ENCODE measurements at regions not wholly inside any gene's neighbourhood (a gene's known extent, or its start where the extent isn't known, plus 50 kb on each side); places are given as distances from the start of the nearest gene placed in this dataset.

DNA sequence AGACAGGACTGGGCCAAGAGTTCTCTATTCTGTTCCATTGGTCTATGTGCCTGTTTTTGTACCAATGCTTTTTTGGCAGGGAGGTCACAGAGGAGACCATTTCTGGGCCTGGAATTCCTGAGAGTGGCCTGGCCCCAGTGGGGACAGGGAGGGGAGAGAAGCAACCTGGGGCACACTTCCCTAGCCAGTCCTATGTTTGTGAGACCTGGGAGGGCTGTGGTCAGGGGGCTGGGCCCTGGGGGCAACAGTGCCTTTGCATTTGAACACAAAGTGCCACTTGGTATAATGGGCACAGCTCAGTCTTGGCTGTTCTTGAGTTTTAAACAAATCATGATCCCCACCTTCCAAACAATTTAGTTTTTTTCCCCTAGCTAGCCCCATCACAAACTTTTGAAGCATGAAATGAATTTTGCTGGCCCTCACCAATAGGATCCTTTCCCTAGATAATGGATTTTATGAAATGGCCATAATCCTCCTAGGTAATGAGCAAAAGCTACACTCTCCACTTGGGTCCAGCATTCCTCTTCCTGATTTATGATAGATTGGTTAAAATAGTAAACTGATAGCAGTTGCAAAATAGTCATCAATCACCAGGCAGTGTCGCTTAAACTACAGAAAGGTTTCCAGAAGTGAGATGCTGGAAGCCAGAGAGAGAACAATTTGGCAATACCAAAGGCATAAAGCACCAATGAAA lies 133.5 kb downstream of the GLI2 start:
- Mint-ChIP-seq H3K27me3 (ENCODE audit: low read depth) (no peaks in the 10 kb centered on the region), H3K9me3 (no peaks in the 10 kb centered on the region), H3K27ac (no peak overlapping the region), H3K36me3 (no peaks in the 10 kb centered on the region), H3K4me1 (peaks cover 34% of the 10 kb centered on the region), H3K4me3 (no peak overlapping the region)
- DNase-seq (ENCODE audit: low spot score in 2 of 2, unreplicated experiment in 2 of 2): no peak
- TF ChIP-seq CTCF (IDR thresholded peaks at IDR 0.05; ENCODE audit: unreplicated experiment): no peak

GRCh38 chr2:120869730-120870466 lies 134.2 kb downstream of the GLI2 start:
- H3K4me1 Mint-ChIP-seq: peaks cover 38% of the 10 kb centered on the region
- H3K27me3 Mint-ChIP-seq (ENCODE audit: low read depth): no peaks in the 10 kb centered on the region
- TF ChIP-seq CTCF (IDR thresholded peaks at IDR 0.05; ENCODE audit: unreplicated experiment): no peak
- no peak overlapping the region for H3K4me3 Mint-ChIP-seq
- no peaks in the 10 kb centered on the region for H3K9me3 Mint-ChIP-seq
- DNase-seq (ENCODE audit: low spot score in 2 of 2, unreplicated experiment in 2 of 2): no peak
- no peaks in the 10 kb centered on the region for H3K36me3 Mint-ChIP-seq
- H3K27ac Mint-ChIP-seq: no peak overlapping the region

GRCh38 chr2:120870467-120870788 lies 134.8 kb downstream of the GLI2 start:
- TF ChIP-seq CTCF (IDR thresholded peaks at IDR 0.05; ENCODE audit: unreplicated experiment): no peak
- DNase-seq (ENCODE audit: low spot score in 2 of 2, unreplicated experiment in 2 of 2): no peak
- Mint-ChIP-seq H3K4me3 (no peak overlapping the region), H3K9me3 (no peaks in the 10 kb centered on the region), H3K4me1 (peaks cover 41% of the 10 kb centered on the region), H3K36me3 (no peaks in the 10 kb centered on the region), H3K27me3 (ENCODE audit: low read depth) (no peaks in the 10 kb centered on the region), H3K27ac (no peak overlapping the region)

- no peak for DNase-seq (ENCODE audit: low spot score in 2 of 2, unreplicated experiment in 2 of 2)
- Mint-ChIP-seq H3K4me1 (peaks cover 42% of the 10 kb centered on the region), H3K9me3 (no peaks in the 10 kb centered on the region), H3K27ac (no peak overlapping the region), H3K36me3 (no peaks in the 10 kb centered on the region), H3K4me3 (no peak overlapping the region), H3K27me3 (ENCODE audit: low read depth) (no peaks in the 10 kb centered on the region)
- no peak for TF ChIP-seq CTCF (IDR thresholded peaks at IDR 0.05; ENCODE audit: unreplicated experiment)
Observed at GRCh38 chr2:120871016-120871635, 135.5 kb downstream of the GLI2 start.

GRCh38 chr2:120871881-120872620 lies 136.4 kb downstream of the GLI2 start:
- peaks cover 35% of the 10 kb centered on the region for H3K4me1 Mint-ChIP-seq
- no peak overlapping the region for H3K4me3 Mint-ChIP-seq
- H3K36me3 Mint-ChIP-seq: no peaks in the 10 kb centered on the region
- H3K27me3 Mint-ChIP-seq (ENCODE audit: low read depth): no peaks in the 10 kb centered on the region
- no peak for DNase-seq (ENCODE audit: low spot score in 2 of 2, unreplicated experiment in 2 of 2)
- H3K9me3 Mint-ChIP-seq: no peaks in the 10 kb centered on the region
- TF ChIP-seq CTCF (IDR thresholded peaks at IDR 0.05; ENCODE audit: unreplicated experiment): no peak
- H3K27ac Mint-ChIP-seq: no peak overlapping the region
